ENCODE measurements at regions not wholly inside any gene's neighbourhood (a gene's known extent, or its start where the extent isn't known, plus 50 kb on each side); places are given as distances from the start of the nearest gene placed in this dataset.

GRCh38 chr4:11487139-11487538 lies 58.4 kb upstream of the HS3ST1 start:
- H3K79me2 ChIP-seq (ENCODE audit: control insufficient read depth, insufficient read depth, low read length): no peaks in the 10 kb centered on the region
- no peaks in the 10 kb centered on the region for H3K36me3 ChIP-seq (ENCODE audit: control insufficient read depth, insufficient read depth, low read length)
- no peak for FAIRE-seq
- DNase-seq (ENCODE audit: extremely low read depth in 1 of 4, low spot score in 3 of 4): no peak
- no TSS peak for BruUV-seq (replicated peaks)
- no peaks in the 10 kb centered on the region for H3K4me1 ChIP-seq (replicated peaks in 1 of 2; ENCODE audit: control insufficient read depth in 2 of 2, insufficient read depth in 2 of 2, low read length in 2 of 2)
- intact Hi-C loops (cut with micrococcal nuclease) (no loop called here), in situ Hi-C loops (cut with MboI) (no loop called here)
- no peak for ATAC-seq
- H3K27me3 ChIP-seq (ENCODE audit: control insufficient read depth in 2 of 2, insufficient read depth in 2 of 2, low read length in 2 of 2): no peaks in the 10 kb centered on the region
- ChIA-PET CTCF (ENCODE audit: low intra/inter-chr PET ratio) (no interaction called here), POLR2A (no interaction called here)
- no peaks in the 10 kb centered on the region for H4K20me1 ChIP-seq (replicated peaks; ENCODE audit: control insufficient read depth, insufficient read depth, low read length)
- no peaks in the 10 kb centered on the region for H3K9me1 ChIP-seq (ENCODE audit: control insufficient read depth, insufficient read depth, low read length)
- no peak overlapping the region for H3K4me3 ChIP-seq
- H3K27ac ChIP-seq (ENCODE audit: extremely low read depth, low read depth, low read length): no peak overlapping the region
- H2AFZ ChIP-seq (ENCODE audit: low read depth, low read length): no peak overlapping the region
- H3K9me3 ChIP-seq (replicated peaks; ENCODE audit: control insufficient read depth, insufficient read depth, low read depth, low read length): no peaks in the 10 kb centered on the region
- H3K9ac ChIP-seq (ENCODE audit: insufficient read depth in 1 of 2, low read depth in 2 of 2, low read length in 2 of 2): no peak overlapping the region
- H3K4me2 ChIP-seq (ENCODE audit: insufficient read depth, low read length): no peak overlapping the region
- TF ChIP-seq TAF7 (tag; IDR thresholded peaks at IDR 0.05) (no peak), ZNF316 (IDR thresholded peaks at IDR 0.05) (no peak), MGA (IDR thresholded peaks at IDR 0.05) (no peak), TOE1 (IDR thresholded peaks at IDR 0.05; ENCODE audit: borderline replicate concordance) (no peak), TOE1 (CRISPR knock-in tag; IDR thresholded peaks at IDR 0.05; ENCODE audit: borderline replicate concordance, low read depth) (no peak), ZNF41 (CRISPR knock-in tag; conservative IDR thresholded peaks at IDR 0.05) (no peak), NCOA2 (IDR thresholded peaks at IDR 0.05; ENCODE audit: partially characterized antibody in 2 of 2) (no peak), NR1H2 (CRISPR knock-in tag; IDR thresholded peaks at IDR 0.05) (no peak), ZBTB11 (CRISPR knock-in tag; IDR thresholded peaks at IDR 0.05) (no peak)

All from K562 (cell line).